HEK293 (cell line): ENCODE measurements at regions not wholly inside any gene's neighbourhood (a gene's known extent, or its start where the extent isn't known, plus 50 kb on each side); places are given as distances from the start of the nearest gene placed in this dataset.

Experiments
- GFI1B ChIP-seq: fragments of 450-650 bp; formaldehyde crosslinking; IDR thresholded peaks from 2 replicates; pipeline ENCODE4 v1.5.1; 2016; ENCODE audit warnings: missing biosample characterization, missing genetic modification characterization
- REPIN1 ChIP-seq: fragments of 450-650 bp; formaldehyde crosslinking; IDR thresholded peaks from 2 replicates; pipeline ENCODE4 v1.5.1; 2017; ENCODE audit warnings: missing biosample characterization, missing genetic modification characterization, low read depth
- TCF7L2 ChIP-seq: IDR thresholded peaks from 2 replicates; pipeline ENCODE4 v1.6.1; 2011; ENCODE audit warnings: low read depth, mild to moderate bottlenecking, inconsistent platforms, low read length, moderate library complexity, borderline replicate concordance
- ZNF132 ChIP-seq: fragments of 450-650 bp; formaldehyde crosslinking; IDR thresholded peaks from 2 replicates; pipeline ENCODE4 v1.5.1; 2017; ENCODE audit warnings: missing biosample characterization, missing genetic modification characterization, borderline replicate concordance
- ZNF24 ChIP-seq: fragments of 450-650 bp; formaldehyde crosslinking; IDR thresholded peaks from 2 replicates; pipeline ENCODE4 v1.5.1; 2016; ENCODE audit warnings: missing biosample characterization, missing genetic modification characterization
- ZNF530 ChIP-seq: fragments of 450-650 bp; formaldehyde crosslinking; IDR thresholded peaks from 2 replicates; pipeline ENCODE4 v1.5.1; 2016; ENCODE audit warnings: low read depth, missing biosample characterization, missing genetic modification characterization
- ZNF677 ChIP-seq: fragments of 450-650 bp; IDR thresholded peaks from 2 replicates; pipeline ENCODE4 v1.5.0; 2018; ENCODE audit warnings: missing biosample characterization, mild to moderate bottlenecking, missing genetic modification characterization, moderate library complexity
- TF ChIP-seq, protein P1 (sequence below): fragments of 450-650 bp; formaldehyde crosslinking; IDR thresholded peaks from 2 replicates; pipeline ENCODE4 v1.5.1; 2016; ENCODE audit warnings: missing biosample characterization, missing genetic modification characterization

- TF ChIP-seq, protein P1, sequence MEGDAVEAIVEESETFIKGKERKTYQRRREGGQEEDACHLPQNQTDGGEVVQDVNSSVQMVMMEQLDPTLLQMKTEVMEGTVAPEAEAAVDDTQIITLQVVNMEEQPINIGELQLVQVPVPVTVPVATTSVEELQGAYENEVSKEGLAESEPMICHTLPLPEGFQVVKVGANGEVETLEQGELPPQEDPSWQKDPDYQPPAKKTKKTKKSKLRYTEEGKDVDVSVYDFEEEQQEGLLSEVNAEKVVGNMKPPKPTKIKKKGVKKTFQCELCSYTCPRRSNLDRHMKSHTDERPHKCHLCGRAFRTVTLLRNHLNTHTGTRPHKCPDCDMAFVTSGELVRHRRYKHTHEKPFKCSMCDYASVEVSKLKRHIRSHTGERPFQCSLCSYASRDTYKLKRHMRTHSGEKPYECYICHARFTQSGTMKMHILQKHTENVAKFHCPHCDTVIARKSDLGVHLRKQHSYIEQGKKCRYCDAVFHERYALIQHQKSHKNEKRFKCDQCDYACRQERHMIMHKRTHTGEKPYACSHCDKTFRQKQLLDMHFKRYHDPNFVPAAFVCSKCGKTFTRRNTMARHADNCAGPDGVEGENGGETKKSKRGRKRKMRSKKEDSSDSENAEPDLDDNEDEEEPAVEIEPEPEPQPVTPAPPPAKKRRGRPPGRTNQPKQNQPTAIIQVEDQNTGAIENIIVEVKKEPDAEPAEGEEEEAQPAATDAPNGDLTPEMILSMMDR (tag by site-specific recombination) = no peak
- TF ChIP-seq ZNF132 (tag by site-specific recombination) (no peak), GFI1B (no peak), REPIN1 (tag by site-specific recombination) (no peak), ZNF24 (tag by site-specific recombination) (no peak), TCF7L2 (no peak), ZNF530 (tag by site-specific recombination) (no peak), ZNF677 (tag by site-specific recombination) (no peak)
Observed at GRCh38 chr13:112233256-112233655, 142.9 kb upstream of the SPACA7 start.
